ENCODE measurements at regions not wholly inside any gene's neighbourhood (a gene's known extent, or its start where the extent isn't known, plus 50 kb on each side); places are given as distances from the start of the nearest gene placed in this dataset.

GRCh38 chr18:7395566-7395965 lies 164.7 kb downstream of the LRRC30 start:
- no peak overlapping the region for H3K9ac ChIP-seq (ENCODE audit: low read length in 3 of 3)
- no peak for TF ChIP-seq CTCF (IDR thresholded peaks at IDR 0.05; ENCODE audit: borderline replicate concordance, extremely low read depth, insufficient read depth)
- no peaks in the 10 kb centered on the region for H3K36me3 ChIP-seq (ENCODE audit: control insufficient read depth in 2 of 3, insufficient read depth in 3 of 3, low read length in 3 of 3)
- H3K27ac ChIP-seq (ENCODE audit: low read depth in 2 of 2, low read length in 2 of 2), result no peak overlapping the region
- no peaks in the 10 kb centered on the region for H3K9me3 ChIP-seq (ENCODE audit: control insufficient read depth in 2 of 3, insufficient read depth in 1 of 3, low read length in 3 of 3)
- FAIRE-seq, result no peak
- no peaks in the 10 kb centered on the region for H3K4me1 ChIP-seq (ENCODE audit: control insufficient read depth in 2 of 3, insufficient read depth in 2 of 3, low read depth in 1 of 3, low read length in 3 of 3)
- intact Hi-C loops (cut with DNase I), result no loop called here
- no peak for DNase-seq
- H3K4me3 ChIP-seq (ENCODE audit: low read length in 3 of 3), result no peak overlapping the region
- no peaks in the 10 kb centered on the region for H3K27me3 ChIP-seq (ENCODE audit: control insufficient read depth, insufficient read depth, low read length)

GRCh38 chr18:7413906-7414305 lies 153.2 kb upstream of the PTPRM start:
- no peaks in the 10 kb centered on the region for H3K9me3 ChIP-seq (ENCODE audit: control insufficient read depth in 2 of 3, insufficient read depth in 1 of 3, low read length in 3 of 3)
- H3K4me3 ChIP-seq (ENCODE audit: low read length in 3 of 3), result no peak overlapping the region
- H3K27ac ChIP-seq (ENCODE audit: low read depth in 2 of 2, low read length in 2 of 2), result no peak overlapping the region
- no peaks in the 10 kb centered on the region for H3K36me3 ChIP-seq (ENCODE audit: control insufficient read depth in 2 of 3, insufficient read depth in 3 of 3, low read length in 3 of 3)
- no peak overlapping the region for H3K9ac ChIP-seq (ENCODE audit: low read length in 3 of 3)
- no peak for TF ChIP-seq CTCF (IDR thresholded peaks at IDR 0.05; ENCODE audit: borderline replicate concordance, extremely low read depth, insufficient read depth)
- no peaks in the 10 kb centered on the region for H3K4me1 ChIP-seq (ENCODE audit: control insufficient read depth in 2 of 3, insufficient read depth in 2 of 3, low read depth in 1 of 3, low read length in 3 of 3)
- intact Hi-C loops (cut with DNase I), result no loop called here
- FAIRE-seq, result no peak
- H3K27me3 ChIP-seq (ENCODE audit: control insufficient read depth, insufficient read depth, low read length), result no peaks in the 10 kb centered on the region
- no peak for DNase-seq

- TF ChIP-seq CTCF (IDR thresholded peaks at IDR 0.05; ENCODE audit: borderline replicate concordance, extremely low read depth, insufficient read depth), result no peak
- DNase-seq (no peak), FAIRE-seq (no peak)
- H3K4me1 ChIP-seq (ENCODE audit: control insufficient read depth in 2 of 3, insufficient read depth in 2 of 3, low read depth in 1 of 3, low read length in 3 of 3), result no peaks in the 10 kb centered on the region
- H3K36me3 ChIP-seq (ENCODE audit: control insufficient read depth in 2 of 3, insufficient read depth in 3 of 3, low read length in 3 of 3), result no peaks in the 10 kb centered on the region
- no peaks in the 10 kb centered on the region for H3K27me3 ChIP-seq (ENCODE audit: control insufficient read depth, insufficient read depth, low read length)
- intact Hi-C loops (cut with DNase I), result no loop called here
- H3K4me3 ChIP-seq (ENCODE audit: low read length in 3 of 3), result no peak overlapping the region
- H3K9me3 ChIP-seq (ENCODE audit: control insufficient read depth in 2 of 3, insufficient read depth in 1 of 3, low read length in 3 of 3), result no peaks in the 10 kb centered on the region
- H3K9ac ChIP-seq (ENCODE audit: low read length in 3 of 3), result no peak overlapping the region
- no peak overlapping the region for H3K27ac ChIP-seq (ENCODE audit: low read depth in 2 of 2, low read length in 2 of 2)
Observed at GRCh38 chr18:7414459-7414858, 152.7 kb upstream of the PTPRM start.
